HepG2 (cell line): ENCODE measurements at regions not wholly inside any gene's neighbourhood (a gene's known extent, or its start where the extent isn't known, plus 50 kb on each side); places are given as distances from the start of the nearest gene placed in this dataset.

Experiments
- ATAC-seq: fragments of 200-7000 bp; cut with Tn5 transposase; 3 replicates; pipeline ENCODE4 v1.9.1; 2020; ENCODE audit warnings: mild to moderate bottlenecking, moderate library complexity
- BruUV-seq: library from RNA; stranded (reverse); fragments of 400-500 nt; replicated peaks from 2 replicates; lab custom pipeline; 2021; lab: Mats Ljungman, UMichigan
- CTCF ChIA-PET: fragments of 300-600 bp; formaldehyde crosslinking; extraction: SDS; loops from one replicate; lab custom pipeline; 2021; ENCODE audit warnings: low total read pairs, inconsistent platforms, low intra/inter-chr PET ratio; lab: Yijun Ruan, JAX
- POLR2A ChIA-PET: fragments of 350-600 bp; sonication (Branson Sonifier 250); formaldehyde crosslinking; loops from one replicate; lab custom pipeline; 2020; ENCODE audit warnings: antibody characterized with exemption, inconsistent platforms; lab: Yijun Ruan, JAX
- DNase-seq: peaks from one replicate; pipeline ENCODE4 v3.0.0-alpha.2; 2015; ENCODE audit warnings: low spot score
- FAIRE-seq: peaks from 3 replicates; lab custom pipeline; 2011; peaks lifted over from hg19 to GRCh38; lab: Jason Lieb, UNC
- H2AFZ ChIP-seq: one replicate; pipeline ENCODE4 v1.6.1; 2011; ENCODE audit warnings: low read length, inconsistent platforms
- H3K27ac ChIP-seq: fragments of 300-600 bp; 3 replicates; pipeline ENCODE4 v1.8.0; 2011; ENCODE audit warnings: mixed run types, mild to moderate bottlenecking, mixed read lengths, low read length, inconsistent platforms; ENCODE audit not compliant: insufficient read depth; ENCODE audit errors: extremely low read length
- H3K27me3 ChIP-seq, 2 experiments: fragments of 200-600 bp in 1 of 2; 2 replicates in 1 of 2; 3 replicates in 1 of 2; pipeline versions ENCODE4 v1.6.0 to v1.8.0; 2011; ENCODE audit warnings: low read length in 2 of 2, mild to moderate bottlenecking in 2 of 2, moderate library complexity in 2 of 2, inconsistent platforms in 1 of 2; ENCODE audit not compliant: insufficient read depth in 2 of 2, control insufficient read depth in 1 of 2
- H3K36me3 ChIP-seq, 2 experiments: fragments of 200-600 bp in 1 of 2; replicated peaks in 1 of 2; 2 replicates in 1 of 2; 3 replicates in 1 of 2; pipeline versions ENCODE4 v1.5.1 to v1.8.0; 2011; ENCODE audit warnings: low read length in 2 of 2, inconsistent platforms in 1 of 2; ENCODE audit not compliant: insufficient read depth in 2 of 2, control insufficient read depth in 1 of 2
- H3K4me1 ChIP-seq: 2 replicates; pipeline ENCODE4 v1.5.1; 2012; ENCODE audit warnings: low read length, inconsistent platforms; ENCODE audit not compliant: insufficient read depth
- H3K4me2 ChIP-seq: 2 replicates; pipeline ENCODE4 v1.6.0; 2011; ENCODE audit warnings: low read depth, low read length, inconsistent platforms
- H3K4me3 ChIP-seq, 3 experiments: fragments of 200-600 bp in 1 of 3; sonication (generic), shearing (Covaris generic) in 1 of 3; replicated peaks in 1 of 3; 2 replicates each; pipeline ENCODE4 v1.5.1; 2011 to 2016; ENCODE audit warnings: low read length in 3 of 3, inconsistent platforms in 2 of 3, low read depth in 2 of 3, mild to moderate bottlenecking in 2 of 3, control low read depth in 1 of 3, mixed read lengths in 1 of 3; ENCODE audit not compliant: insufficient read depth in 1 of 3
- H3K79me2 ChIP-seq: one replicate; pipeline ENCODE4 v1.6.1; 2011; ENCODE audit warnings: low read length, inconsistent platforms; ENCODE audit not compliant: insufficient read depth
- H3K9ac ChIP-seq: 2 replicates; pipeline ENCODE4 v1.6.0; 2011; ENCODE audit warnings: mild to moderate bottlenecking, low read depth, low read length, inconsistent platforms; ENCODE audit not compliant: insufficient read depth
- H3K9me3 ChIP-seq: 2 replicates; pipeline ENCODE4 v1.5.1; 2012; ENCODE audit warnings: mild to moderate bottlenecking, low read length
- H4K20me1 ChIP-seq: 2 replicates; pipeline ENCODE4 v1.6.0; 2011; ENCODE audit warnings: inconsistent platforms, mild to moderate bottlenecking, low read length, moderate library complexity; ENCODE audit not compliant: insufficient read depth
- AKNA ChIP-seq: sonication (generic); formaldehyde crosslinking; IDR thresholded peaks from 2 replicates; pipeline ENCODE4 v1.4.0; 2020; ENCODE audit warnings: missing genetic modification reagents, borderline replicate concordance
- CBX1 ChIP-seq: IDR thresholded peaks from one replicate; pipeline ENCODE4 v1.6.1; 2016; ENCODE audit warnings: antibody characterized with exemption, low read depth
- CTCF ChIP-seq: sonication (generic); formaldehyde crosslinking; IDR thresholded peaks from 2 replicates; pipeline ENCODE4 v1.5.0; 2020; ENCODE audit warnings: mild to moderate bottlenecking, missing genetic modification reagents, moderate library complexity
- E2F1 ChIP-seq: sonication (generic); formaldehyde crosslinking; IDR thresholded peaks from 2 replicates; pipeline ENCODE4 v1.5.0; 2020; ENCODE audit warnings: missing genetic modification reagents
- FOXA3 ChIP-seq: IDR thresholded peaks from 2 replicates; pipeline ENCODE4 v1.6.1; 2016; ENCODE audit warnings: missing genetic modification reagents, missing compliant biosample characterization
- GATAD2A ChIP-seq: IDR thresholded peaks from 2 replicates; pipeline ENCODE4 v1.6.1; 2016
- HMGXB3 ChIP-seq: sonication (generic); formaldehyde crosslinking; IDR thresholded peaks from 2 replicates; pipeline ENCODE4 v1.4.0; 2020; ENCODE audit warnings: missing genetic modification reagents, borderline replicate concordance
- TEAD3 ChIP-seq: optimal IDR thresholded peaks from 2 replicates; pipeline ENCODE3; 2016; ENCODE audit warnings: borderline replicate concordance
- ZNF17 ChIP-seq: sonication (generic); formaldehyde crosslinking; IDR thresholded peaks from 2 replicates; pipeline ENCODE4 v1.5.0; 2020; ENCODE audit warnings: mild to moderate bottlenecking, missing genetic modification reagents
- ZNF431 ChIP-seq: sonication (generic); formaldehyde crosslinking; IDR thresholded peaks from 2 replicates; pipeline ENCODE4 v1.9.0; 2022; ENCODE audit warnings: missing genetic modification reagents, low read depth, mild to moderate bottlenecking, borderline replicate concordance
- WGBS: methylation state at CpG from one replicate; pipeline ENCODE4 v1.1.6; 2017; ENCODE audit warnings: low lambda C conversion rate; 5-methylcytosine and 5-hydroxymethylcytosine counted together
- in situ Hi-C: cut with HindIII; loops from 2 replicates; pipeline ENCODE4 v1.10.0; 2017; ENCODE audit warnings: low pct_unique_long_range_greater_than_20kb; ENCODE audit not compliant: extremely low pct_ligation_motif_present
- intact Hi-C: fragments of 100-400 bp; cut with micrococcal nuclease; formaldehyde crosslinking; loops from one replicate; pipeline ENCODE4 v1.10.0; 2022; ENCODE audit not compliant: unreplicated experiment

GRCh38 chr6:54717849-54718455 is 128.6 kb upstream of the FAM83B start (continued):
- TF ChIP-seq AKNA (CRISPR knock-in tag): no peak
- TF ChIP-seq TEAD3: peak; percentile 76
- peak; percentile 76 for TF ChIP-seq CTCF (CRISPR knock-in tag)
- no peak for TF ChIP-seq FOXA3

- no peak for ATAC-seq
- BruUV-seq: no TSS peak
- Histone ChIP-seq H3K9me3 (no peaks in the 10 kb centered on the region), H3K36me3 (no peaks in the 10 kb centered on the region), H3K9ac (no peak overlapping the region), H3K79me2 (no peaks in the 10 kb centered on the region), H2AFZ (no peak overlapping the region), H4K20me1 (no peaks in the 10 kb centered on the region), H3K4me2 (no peak overlapping the region), H3K27me3 (no peaks in the 10 kb centered on the region), H3K4me1 (no peaks in the 10 kb centered on the region), H3K27ac (no peak overlapping the region), H3K4me3 (no peak overlapping the region)
- ChIA-PET POLR2A (no interaction called here), CTCF (interaction anchor here (1.2 to 3.1 kb wide), 3 partner anchors 274 to 733 kb away, joined by 4 to 39 read pairs (median 9); no protein-coding TSS in a partner anchor)
- no peak for DNase-seq
- no peak for FAIRE-seq
- WGBS: 16% methylated on average over 6 of the region's 6 CpGs
- in situ Hi-C loops (loop anchor here (10.0 to 25.0 kb wide), 3 partner anchors 346 to 731 kb away; no protein-coding TSS in a partner anchor), intact Hi-C loops (loop anchor here (1.0 to 10.0 kb wide), 4 partner anchors 275 to 734 kb away; no protein-coding TSS in a partner anchor)
- no peak for TF ChIP-seq GATAD2A (CRISPR knock-in tag)
- TF ChIP-seq E2F1 (CRISPR knock-in tag): no peak
- TF ChIP-seq ZNF431: no peak
- no peak for TF ChIP-seq ZNF17
- TF ChIP-seq CBX1: no peak
- TF ChIP-seq HMGXB3 (CRISPR knock-in tag): no peak
Measured at GRCh38 chr6:54718541-54719023, 128.0 kb upstream of the FAM83B start.
